K562 (cell line): ENCODE measurements at regions not wholly inside any gene's neighbourhood (a gene's known extent, or its start where the extent isn't known, plus 50 kb on each side); places are given as distances from the start of the nearest gene placed in this dataset.

Source experiments
- ATAC-seq: fragments of 200-7000 bp; cut with Tn5 transposase; 3 replicates; pipeline ENCODE4 v1.9.1; 2020; ENCODE audit warnings: moderate library complexity
- BruUV-seq: library from RNA; stranded (reverse); fragments of 400-500 nt; replicated peaks from 2 replicates; lab custom pipeline; 2021; lab: Mats Ljungman, UMichigan
- CTCF ChIA-PET: fragments of 300-600 bp; formaldehyde crosslinking; extraction: SDS; loops from one replicate; lab custom pipeline; 2021; ENCODE audit warnings: low intra/inter-chr PET ratio; lab: Yijun Ruan, JAX
- POLR2A ChIA-PET: fragments of 300-600, 350-650 bp; sonication (Branson Sonifier 250); formaldehyde crosslinking; extraction: SDS; loops from one replicate; lab custom pipeline; 2021; ENCODE audit warnings: antibody characterized with exemption, inconsistent platforms; lab: Yijun Ruan, JAX
- DNase-seq, 4 experiments: peaks; one replicate each; pipeline versions ENCODE4 v3.0.0 to v3.0.0-alpha.2; 2011 to 2018; ENCODE audit warnings: low spot score in 3 of 4, mixed read lengths in 3 of 4; ENCODE audit errors: extremely low read depth in 1 of 4
- FAIRE-seq: peaks from 2 replicates; lab custom pipeline; 2011; peaks lifted over from hg19 to GRCh38; lab: Jason Lieb, UNC
- H2AFZ ChIP-seq: 2 replicates; pipeline ENCODE4 v1.6.0; 2011; ENCODE audit warnings: low read depth, low read length, control low read depth, inconsistent platforms
- H3K27ac ChIP-seq: fragments of 200-600 bp; 3 replicates; pipeline ENCODE4 v1.8.0; 2011; ENCODE audit warnings: low read depth, mild to moderate bottlenecking, control low read depth, inconsistent platforms, low read length, moderate library complexity, mixed read lengths; ENCODE audit errors: extremely low read depth
- H3K27me3 ChIP-seq, 2 experiments: fragments of 300-600 bp in 1 of 2; 2 replicates in 1 of 2; 3 replicates in 1 of 2; pipeline versions ENCODE4 v1.6.0 to v1.8.0; 2011; ENCODE audit warnings: inconsistent platforms in 2 of 2, low read length in 2 of 2, mild to moderate bottlenecking in 1 of 2, mixed read lengths in 1 of 2, moderate library complexity in 1 of 2; ENCODE audit not compliant: control insufficient read depth in 2 of 2, insufficient read depth in 2 of 2
- H3K36me3 ChIP-seq: fragments of 300-600 bp; 3 replicates; pipeline ENCODE4 v1.8.0; 2011; ENCODE audit warnings: mild to moderate bottlenecking, low read length, inconsistent platforms; ENCODE audit not compliant: control insufficient read depth, insufficient read depth
- H3K4me1 ChIP-seq, 2 experiments: fragments of 200-600 bp in 1 of 2; replicated peaks in 1 of 2; 2 replicates in 1 of 2; 3 replicates in 1 of 2; pipeline versions ENCODE4 v1.5.1 to v1.8.0; 2011; ENCODE audit warnings: inconsistent platforms in 2 of 2, low read length in 2 of 2, mild to moderate bottlenecking in 1 of 2, mixed read lengths in 1 of 2, moderate library complexity in 1 of 2; ENCODE audit not compliant: control insufficient read depth in 2 of 2, insufficient read depth in 2 of 2
- H3K4me2 ChIP-seq: 2 replicates; pipeline ENCODE4 v1.6.1; 2011; ENCODE audit warnings: low read length, control low read depth, inconsistent platforms, mixed read lengths; ENCODE audit not compliant: insufficient read depth
- H3K4me3 ChIP-seq: fragments of 200-600 bp; sonication (generic), shearing (Covaris generic); 2 replicates; pipeline ENCODE4 v1.5.1; 2016; ENCODE audit warnings: control low read depth, inconsistent platforms
- H3K79me2 ChIP-seq: fragments of 200-600 bp; 3 replicates; pipeline ENCODE4 v1.8.0; 2011; ENCODE audit warnings: low read length, inconsistent platforms; ENCODE audit not compliant: control insufficient read depth, insufficient read depth
- H3K9ac ChIP-seq, 2 experiments: 2 replicates each; pipeline versions ENCODE4 v1.6.0 to v1.6.1; 2011; ENCODE audit warnings: low read depth in 2 of 2, low read length in 2 of 2, control low read depth in 1 of 2, inconsistent platforms in 1 of 2, mild to moderate bottlenecking in 1 of 2, mixed read lengths in 1 of 2; ENCODE audit not compliant: insufficient read depth in 1 of 2
- H3K9me1 ChIP-seq: one replicate; pipeline ENCODE4 v1.6.0; 2011; ENCODE audit warnings: inconsistent platforms, mild to moderate bottlenecking, low read length, moderate library complexity; ENCODE audit not compliant: control insufficient read depth, insufficient read depth
- H3K9me3 ChIP-seq: replicated peaks from 2 replicates; pipeline ENCODE4 v1.5.1; 2011; ENCODE audit warnings: low read depth, low read length, inconsistent platforms; ENCODE audit not compliant: control insufficient read depth, insufficient read depth
- H4K20me1 ChIP-seq: replicated peaks from 2 replicates; pipeline ENCODE4 v1.6.1; 2011; ENCODE audit warnings: low read length, inconsistent platforms, mixed read lengths; ENCODE audit not compliant: control insufficient read depth, insufficient read depth
- CBFA2T2 ChIP-seq: fragments of 450-650 bp; conservative IDR thresholded peaks from 2 replicates; pipeline ENCODE4 v1.6.1; 2017; ENCODE audit warnings: mild to moderate bottlenecking
- MXI1 ChIP-seq: IDR thresholded peaks from 2 replicates; pipeline ENCODE4 v1.6.1; 2011; ENCODE audit warnings: low read depth, mild to moderate bottlenecking, improper control_type of control experiment, low read length
- POLR2AphosphoS5 ChIP-seq: IDR thresholded peaks from 2 replicates; pipeline ENCODE4 v1.6.1; 2011; ENCODE audit warnings: mild to moderate bottlenecking, low read depth, low read length, moderate library complexity; ENCODE audit not compliant: control insufficient read depth, insufficient read depth
- SNRNP70 ChIP-seq: fragments of 200-400 bp; formaldehyde crosslinking; optimal IDR thresholded peaks from 2 replicates; pipeline ENCODE3; 2017; ENCODE audit warnings: low read depth, low read length
- TCFL5 ChIP-seq: fragments of 250-450 bp; sonication (Bioruptor Pico); conservative IDR thresholded peaks from 2 replicates; pipeline ENCODE4 v1.6.1; 2021; ENCODE audit warnings: mild to moderate bottlenecking, moderate library complexity, matching md5 sums
- UBTF ChIP-seq, 2 experiments: IDR thresholded peaks; 2 replicates each; pipeline ENCODE4 v1.6.1; 2012; ENCODE audit warnings: improper control_type of control experiment in 2 of 2, low read depth in 2 of 2, low read length in 2 of 2, borderline replicate concordance in 1 of 2
- ZNF655 ChIP-seq: fragments of 250-450 bp; sonication (Bioruptor Pico); IDR thresholded peaks from 2 replicates; pipeline ENCODE4 v1.5.0; 2021
- WGBS: fragments of 100-300 bp; shearing (Covaris generic); methylation state at CpG from one replicate; pipeline ENCODE4 v1.1.6; 2016; ENCODE audit warnings: low coverage, mixed read lengths; ENCODE audit not compliant: insufficient coverage; ENCODE audit errors: missing lambda C conversion rate; 5-methylcytosine and 5-hydroxymethylcytosine counted together
- in situ Hi-C: fragments of 300-500 bp; cut with MboI; formaldehyde crosslinking; loops from 4 replicates; pipeline ENCODE4 v1.15.0; 2018; ENCODE audit warnings: inconsistent platforms, mixed read lengths
- intact Hi-C: fragments of 100-400 bp; cut with micrococcal nuclease; formaldehyde crosslinking; loops from 2 replicates; pipeline ENCODE4 v1.14.2; 2022
- TF ChIP-seq, protein P1 (sequence below): sonication (generic); formaldehyde crosslinking; IDR thresholded peaks from 2 replicates; pipeline ENCODE4 v1.8.0; 2022; ENCODE audit warnings: missing genetic modification reagents, mild to moderate bottlenecking, borderline replicate concordance

DNA sequence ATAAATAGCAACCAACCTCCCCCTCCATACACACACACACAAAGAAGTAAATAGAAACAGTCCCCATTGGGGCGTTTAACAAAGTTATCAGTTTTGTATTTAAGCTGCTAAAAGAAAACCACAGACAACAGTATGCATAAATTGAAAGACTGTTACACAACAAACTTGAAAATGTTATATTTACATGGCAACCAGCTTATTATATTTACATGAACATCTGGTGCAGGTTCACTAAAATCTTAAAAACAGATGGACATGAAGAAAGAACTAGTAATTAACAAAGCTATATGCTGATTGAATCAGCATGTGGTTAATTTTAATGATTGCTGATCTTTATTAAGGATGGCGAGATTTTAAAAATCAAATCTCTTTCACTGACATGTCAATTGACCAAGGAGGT lies 384.7 kb downstream of the LRRIQ3 start:
- ChIA-PET POLR2A (no interaction called here), CTCF (no interaction called here)
- Histone ChIP-seq H3K79me2 (no peaks in the 10 kb centered on the region), H3K27me3 (no peaks in the 10 kb centered on the region), H3K36me3 (no peaks in the 10 kb centered on the region), H3K4me1 (no peaks in the 10 kb centered on the region), H3K9me1 (no peaks in the 10 kb centered on the region), H4K20me1 (no peaks in the 10 kb centered on the region), H2AFZ (no peak overlapping the region), H3K9me3 (no peaks in the 10 kb centered on the region), H3K4me2 (no peak overlapping the region), H3K27ac (no peak overlapping the region), H3K9ac (no peak overlapping the region), H3K4me3 (no peak overlapping the region)
- BruUV-seq = no TSS peak
- intact Hi-C loops = no loop called here
- ATAC-seq (no peak), DNase-seq (no peak), FAIRE-seq (no peak)
- in situ Hi-C loops = no loop called here
- WGBS = 0% methylated on average over 2 of the region's 2 CpGs
- TF ChIP-seq ZNF655 (CRISPR knock-in tag) (no peak), CBFA2T2 (no peak), TCFL5 (CRISPR knock-in tag) (no peak), UBTF (IDR thresholded peaks at IDR 0.05; ENCODE audit: borderline replicate concordance in 1 of 2, low read depth in 2 of 2, low read length in 2 of 2) (no peak), SNRNP70 (no peak), POLR2AphosphoS5 (no peak), MXI1 (no peak)
- TF ChIP-seq, protein P1, sequence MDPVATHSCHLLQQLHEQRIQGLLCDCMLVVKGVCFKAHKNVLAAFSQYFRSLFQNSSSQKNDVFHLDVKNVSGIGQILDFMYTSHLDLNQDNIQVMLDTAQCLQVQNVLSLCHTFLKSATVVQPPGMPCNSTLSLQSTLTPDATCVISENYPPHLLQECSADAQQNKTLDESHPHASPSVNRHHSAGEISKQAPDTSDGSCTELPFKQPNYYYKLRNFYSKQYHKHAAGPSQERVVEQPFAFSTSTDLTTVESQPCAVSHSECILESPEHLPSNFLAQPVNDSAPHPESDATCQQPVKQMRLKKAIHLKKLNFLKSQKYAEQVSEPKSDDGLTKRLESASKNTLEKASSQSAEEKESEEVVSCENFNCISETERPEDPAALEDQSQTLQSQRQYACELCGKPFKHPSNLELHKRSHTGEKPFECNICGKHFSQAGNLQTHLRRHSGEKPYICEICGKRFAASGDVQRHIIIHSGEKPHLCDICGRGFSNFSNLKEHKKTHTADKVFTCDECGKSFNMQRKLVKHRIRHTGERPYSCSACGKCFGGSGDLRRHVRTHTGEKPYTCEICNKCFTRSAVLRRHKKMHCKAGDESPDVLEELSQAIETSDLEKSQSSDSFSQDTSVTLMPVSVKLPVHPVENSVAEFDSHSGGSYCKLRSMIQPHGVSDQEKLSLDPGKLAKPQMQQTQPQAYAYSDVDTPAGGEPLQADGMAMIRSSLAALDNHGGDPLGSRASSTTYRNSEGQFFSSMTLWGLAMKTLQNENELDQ (CRISPR knock-in tag) = no peak
